WTC11 (cell line): ENCODE measurements at regions not wholly inside any gene's neighbourhood (a gene's known extent, or its start where the extent isn't known, plus 50 kb on each side); places are given as distances from the start of the nearest gene placed in this dataset.

Source experiments
- ATAC-seq: fragments of 200-7000 bp; cut with Tn5 transposase; 2 replicates; pipeline ENCODE4 v1.10.0; 2021; ENCODE audit warnings: mild to moderate bottlenecking, moderate library complexity
- CTCF ChIA-PET: fragments of 300-600 bp; sonication (Branson Sonifier 250); formaldehyde crosslinking; loops from one replicate; lab custom pipeline; 2021; ENCODE audit warnings: antibody characterized with exemption; lab: Charles Lee
- POLR2A ChIA-PET: fragments of 350-600 bp; sonication (Branson Sonifier 250); formaldehyde crosslinking; loops from one replicate; lab custom pipeline; 2021; ENCODE audit warnings: antibody characterized with exemption; lab: Charles Lee
- DNase-seq: peaks from one replicate; pipeline ENCODE4 v3.0.0; 2021; ENCODE audit warnings: low spot score
- H3K27ac Mint-ChIP-seq: 2 replicates; pipeline ENCODE4 v1.8.0; 2021; ENCODE audit warnings: mixed read lengths
- H3K27me3 Mint-ChIP-seq: 2 replicates; pipeline ENCODE4 v1.8.0; 2021; ENCODE audit warnings: low read depth, mild to moderate bottlenecking, moderate library complexity, mixed read lengths
- H3K36me3 Mint-ChIP-seq: 2 replicates; pipeline ENCODE4 v1.8.0; 2021; ENCODE audit warnings: mixed read lengths
- H3K4me1 Mint-ChIP-seq: 2 replicates; pipeline ENCODE4 v1.8.0; 2022; ENCODE audit warnings: mixed read lengths
- H3K4me3 Mint-ChIP-seq: 2 replicates; pipeline ENCODE4 v1.8.0; 2021; ENCODE audit warnings: mild to moderate bottlenecking, moderate library complexity, mixed read lengths
- H3K9me3 Mint-ChIP-seq: 2 replicates; pipeline ENCODE4 v1.8.0; 2021; ENCODE audit warnings: mixed read lengths
- ATF1 ChIP-seq: sonication (generic); formaldehyde crosslinking; IDR thresholded peaks from 2 replicates; pipeline ENCODE4 v1.8.1; 2023; ENCODE audit warnings: mild to moderate bottlenecking, moderate library complexity, missing genetic modification reagents
- JAZF1 ChIP-seq: fragments of 250-450 bp; sonication (Bioruptor Pico); IDR thresholded peaks from 2 replicates; pipeline ENCODE4 v1.9.0; 2021; ENCODE audit warnings: moderate library complexity, mild to moderate bottlenecking, inconsistent platforms
- KAT7 ChIP-seq: sonication (generic); formaldehyde crosslinking; IDR thresholded peaks from 2 replicates; pipeline ENCODE4 v1.8.1; 2023; ENCODE audit warnings: missing genetic modification reagents, mild to moderate bottlenecking, borderline replicate concordance
- OVOL2 ChIP-seq: fragments of 250-450 bp; sonication (Bioruptor Pico); IDR thresholded peaks from 2 replicates; pipeline ENCODE4 v1.9.0; 2021; ENCODE audit warnings: mild to moderate bottlenecking, borderline replicate concordance
- RORB ChIP-seq: fragments of 250-450 bp; sonication (Bioruptor Pico); IDR thresholded peaks from 2 replicates; pipeline ENCODE4 v1.9.0; 2021; ENCODE audit warnings: mild to moderate bottlenecking
- TCF7 ChIP-seq: sonication (generic); formaldehyde crosslinking; IDR thresholded peaks from 2 replicates; pipeline ENCODE4 v1.8.0; 2022; ENCODE audit warnings: mild to moderate bottlenecking, low read depth, missing genetic modification reagents, moderate library complexity
- TEAD1 ChIP-seq: sonication (generic); formaldehyde crosslinking; IDR thresholded peaks from 2 replicates; pipeline ENCODE4 v1.8.0; 2022; ENCODE audit warnings: mild to moderate bottlenecking, missing genetic modification reagents
- TEAD4 ChIP-seq: sonication (generic); formaldehyde crosslinking; IDR thresholded peaks from 2 replicates; pipeline ENCODE4 v1.8.0; 2022; ENCODE audit warnings: mild to moderate bottlenecking, missing genetic modification reagents
- ZNF138 ChIP-seq: sonication (generic); formaldehyde crosslinking; conservative IDR thresholded peaks from 2 replicates; pipeline ENCODE4 v1.8.1; 2022; ENCODE audit warnings: mild to moderate bottlenecking, moderate library complexity, missing genetic modification reagents
- ZNF219 ChIP-seq: sonication (generic); formaldehyde crosslinking; IDR thresholded peaks from 2 replicates; pipeline ENCODE4 v1.8.0; 2023; ENCODE audit warnings: missing genetic modification reagents, mild to moderate bottlenecking, borderline replicate concordance
- ZNF232 ChIP-seq: sonication (generic); formaldehyde crosslinking; IDR thresholded peaks from 2 replicates; pipeline ENCODE4 v1.8.0; 2022; ENCODE audit warnings: mild to moderate bottlenecking, missing genetic modification reagents
- ZNF317 ChIP-seq: sonication (generic); formaldehyde crosslinking; IDR thresholded peaks from 2 replicates; pipeline ENCODE4 v1.8.1; 2023; ENCODE audit warnings: low read depth, mild to moderate bottlenecking, moderate library complexity, missing genetic modification reagents, borderline replicate concordance
- TF ChIP-seq, protein P1 (sequence below): sonication (generic); formaldehyde crosslinking; IDR thresholded peaks from 2 replicates; pipeline ENCODE4 v1.8.1; 2022; ENCODE audit warnings: low read depth, missing genetic modification reagents, borderline replicate concordance
- TF ChIP-seq, protein P2 (sequence below): sonication (generic); formaldehyde crosslinking; IDR thresholded peaks from 2 replicates; pipeline ENCODE4 v1.8.1; 2023; ENCODE audit warnings: mild to moderate bottlenecking, missing genetic modification reagents
- TF ChIP-seq, protein P3 (sequence below): sonication (generic); formaldehyde crosslinking; IDR thresholded peaks from 2 replicates; pipeline ENCODE4 v1.8.1; 2023; ENCODE audit warnings: mild to moderate bottlenecking, missing genetic modification reagents
- TF ChIP-seq, protein P4 (sequence below): sonication (generic); formaldehyde crosslinking; IDR thresholded peaks from 2 replicates; pipeline ENCODE4 v1.8.0; 2022; ENCODE audit warnings: mild to moderate bottlenecking, missing genetic modification reagents
- TF ChIP-seq, protein P5 (sequence below): sonication (generic); formaldehyde crosslinking; IDR thresholded peaks from 2 replicates; pipeline ENCODE4 v1.8.1; 2022; ENCODE audit warnings: low read depth, mild to moderate bottlenecking, moderate library complexity, missing genetic modification reagents, borderline replicate concordance
- TF ChIP-seq, protein P6 (sequence below): sonication (generic); formaldehyde crosslinking; IDR thresholded peaks from 2 replicates; pipeline ENCODE4 v1.8.0; 2022; ENCODE audit warnings: mild to moderate bottlenecking, missing genetic modification reagents
- TF ChIP-seq, protein P7 (sequence below): sonication (generic); formaldehyde crosslinking; IDR thresholded peaks from 2 replicates; pipeline ENCODE4 v1.8.1; 2022; ENCODE audit warnings: mild to moderate bottlenecking, missing genetic modification reagents, moderate library complexity, borderline replicate concordance
- TF ChIP-seq, protein P8 (sequence below): fragments of 250-450 bp; sonication (Bioruptor Pico); IDR thresholded peaks from 2 replicates; pipeline ENCODE4 v1.9.0; 2021; ENCODE audit warnings: moderate library complexity, mild to moderate bottlenecking, inconsistent platforms, borderline replicate concordance
- TF ChIP-seq, protein P9 (sequence below): sonication (generic); formaldehyde crosslinking; IDR thresholded peaks from 2 replicates; pipeline ENCODE4 v1.8.0; 2023; ENCODE audit warnings: missing genetic modification reagents, mild to moderate bottlenecking, borderline replicate concordance

DNA sequence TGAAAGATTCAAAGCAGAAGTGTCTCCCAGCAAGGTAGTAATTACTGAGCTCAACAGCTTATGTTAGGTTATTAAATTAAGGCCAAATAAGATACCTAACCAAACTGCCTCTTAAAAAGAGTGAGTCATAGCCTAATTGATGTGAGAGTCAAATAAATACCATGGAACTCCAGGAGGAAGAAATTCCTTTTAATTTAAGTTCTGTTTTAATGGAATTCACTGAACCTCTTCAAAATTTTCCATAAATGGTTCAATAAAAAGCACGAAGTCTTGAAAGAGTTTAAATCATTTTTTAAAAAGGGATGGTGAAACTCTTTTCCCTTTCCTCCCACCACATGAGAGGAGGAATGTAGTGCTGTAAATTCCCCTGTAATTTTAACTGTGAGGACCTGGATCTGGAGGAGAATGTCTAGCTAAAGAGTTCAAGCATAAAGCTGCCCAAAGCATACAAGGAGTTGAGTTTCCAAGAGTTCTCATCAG, 180.8 kb upstream of the MMADHC start:
- Mint-ChIP-seq H3K4me1 (no peaks in the 10 kb centered on the region), H3K4me3 (no peak overlapping the region), H3K9me3 (0 out of 2 replicates have a peak, but pooled peaks cover 2% of the 10 kb centered on the region), H3K27me3 (no peaks in the 10 kb centered on the region), H3K36me3 (no peaks in the 10 kb centered on the region), H3K27ac (no peak overlapping the region)
- DNase-seq (no peak), ATAC-seq (no peak)
- TF ChIP-seq, protein P1, sequence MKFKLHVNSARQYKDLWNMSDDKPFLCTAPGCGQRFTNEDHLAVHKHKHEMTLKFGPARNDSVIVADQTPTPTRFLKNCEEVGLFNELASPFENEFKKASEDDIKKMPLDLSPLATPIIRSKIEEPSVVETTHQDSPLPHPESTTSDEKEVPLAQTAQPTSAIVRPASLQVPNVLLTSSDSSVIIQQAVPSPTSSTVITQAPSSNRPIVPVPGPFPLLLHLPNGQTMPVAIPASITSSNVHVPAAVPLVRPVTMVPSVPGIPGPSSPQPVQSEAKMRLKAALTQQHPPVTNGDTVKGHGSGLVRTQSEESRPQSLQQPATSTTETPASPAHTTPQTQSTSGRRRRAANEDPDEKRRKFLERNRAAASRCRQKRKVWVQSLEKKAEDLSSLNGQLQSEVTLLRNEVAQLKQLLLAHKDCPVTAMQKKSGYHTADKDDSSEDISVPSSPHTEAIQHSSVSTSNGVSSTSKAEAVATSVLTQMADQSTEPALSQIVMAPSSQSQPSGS (CRISPR knock-in tag): no peak
- TF ChIP-seq TEAD1 (no peak), RORB (no peak), TEAD4 (CRISPR knock-in tag) (no peak), OVOL2 (no peak), ZNF138 (no peak), JAZF1 (CRISPR knock-in tag) (no peak), ATF1 (no peak), ZNF317 (CRISPR knock-in tag) (no peak), ZNF219 (CRISPR knock-in tag) (no peak), TCF7 (CRISPR knock-in tag) (no peak)
- TF ChIP-seq, protein P2, sequence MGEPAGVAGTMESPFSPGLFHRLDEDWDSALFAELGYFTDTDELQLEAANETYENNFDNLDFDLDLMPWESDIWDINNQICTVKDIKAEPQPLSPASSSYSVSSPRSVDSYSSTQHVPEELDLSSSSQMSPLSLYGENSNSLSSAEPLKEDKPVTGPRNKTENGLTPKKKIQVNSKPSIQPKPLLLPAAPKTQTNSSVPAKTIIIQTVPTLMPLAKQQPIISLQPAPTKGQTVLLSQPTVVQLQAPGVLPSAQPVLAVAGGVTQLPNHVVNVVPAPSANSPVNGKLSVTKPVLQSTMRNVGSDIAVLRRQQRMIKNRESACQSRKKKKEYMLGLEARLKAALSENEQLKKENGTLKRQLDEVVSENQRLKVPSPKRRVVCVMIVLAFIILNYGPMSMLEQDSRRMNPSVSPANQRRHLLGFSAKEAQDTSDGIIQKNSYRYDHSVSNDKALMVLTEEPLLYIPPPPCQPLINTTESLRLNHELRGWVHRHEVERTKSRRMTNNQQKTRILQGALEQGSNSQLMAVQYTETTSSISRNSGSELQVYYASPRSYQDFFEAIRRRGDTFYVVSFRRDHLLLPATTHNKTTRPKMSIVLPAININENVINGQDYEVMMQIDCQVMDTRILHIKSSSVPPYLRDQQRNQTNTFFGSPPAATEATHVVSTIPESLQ: no peak
- TF ChIP-seq, protein P3, sequence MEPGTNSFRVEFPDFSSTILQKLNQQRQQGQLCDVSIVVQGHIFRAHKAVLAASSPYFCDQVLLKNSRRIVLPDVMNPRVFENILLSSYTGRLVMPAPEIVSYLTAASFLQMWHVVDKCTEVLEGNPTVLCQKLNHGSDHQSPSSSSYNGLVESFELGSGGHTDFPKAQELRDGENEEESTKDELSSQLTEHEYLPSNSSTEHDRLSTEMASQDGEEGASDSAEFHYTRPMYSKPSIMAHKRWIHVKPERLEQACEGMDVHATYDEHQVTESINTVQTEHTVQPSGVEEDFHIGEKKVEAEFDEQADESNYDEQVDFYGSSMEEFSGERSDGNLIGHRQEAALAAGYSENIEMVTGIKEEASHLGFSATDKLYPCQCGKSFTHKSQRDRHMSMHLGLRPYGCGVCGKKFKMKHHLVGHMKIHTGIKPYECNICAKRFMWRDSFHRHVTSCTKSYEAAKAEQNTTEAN (CRISPR knock-in tag): no peak
- TF ChIP-seq, protein P4, sequence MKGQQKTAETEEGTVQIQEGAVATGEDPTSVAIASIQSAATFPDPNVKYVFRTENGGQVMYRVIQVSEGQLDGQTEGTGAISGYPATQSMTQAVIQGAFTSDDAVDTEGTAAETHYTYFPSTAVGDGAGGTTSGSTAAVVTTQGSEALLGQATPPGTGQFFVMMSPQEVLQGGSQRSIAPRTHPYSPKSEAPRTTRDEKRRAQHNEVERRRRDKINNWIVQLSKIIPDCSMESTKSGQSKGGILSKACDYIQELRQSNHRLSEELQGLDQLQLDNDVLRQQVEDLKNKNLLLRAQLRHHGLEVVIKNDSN (CRISPR knock-in tag): no peak
- TF ChIP-seq, protein P5, sequence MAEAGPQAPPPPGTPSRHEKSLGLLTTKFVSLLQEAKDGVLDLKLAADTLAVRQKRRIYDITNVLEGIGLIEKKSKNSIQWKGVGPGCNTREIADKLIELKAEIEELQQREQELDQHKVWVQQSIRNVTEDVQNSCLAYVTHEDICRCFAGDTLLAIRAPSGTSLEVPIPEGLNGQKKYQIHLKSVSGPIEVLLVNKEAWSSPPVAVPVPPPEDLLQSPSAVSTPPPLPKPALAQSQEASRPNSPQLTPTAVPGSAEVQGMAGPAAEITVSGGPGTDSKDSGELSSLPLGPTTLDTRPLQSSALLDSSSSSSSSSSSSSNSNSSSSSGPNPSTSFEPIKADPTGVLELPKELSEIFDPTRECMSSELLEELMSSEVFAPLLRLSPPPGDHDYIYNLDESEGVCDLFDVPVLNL (CRISPR knock-in tag): no peak
- TF ChIP-seq, protein P6, sequence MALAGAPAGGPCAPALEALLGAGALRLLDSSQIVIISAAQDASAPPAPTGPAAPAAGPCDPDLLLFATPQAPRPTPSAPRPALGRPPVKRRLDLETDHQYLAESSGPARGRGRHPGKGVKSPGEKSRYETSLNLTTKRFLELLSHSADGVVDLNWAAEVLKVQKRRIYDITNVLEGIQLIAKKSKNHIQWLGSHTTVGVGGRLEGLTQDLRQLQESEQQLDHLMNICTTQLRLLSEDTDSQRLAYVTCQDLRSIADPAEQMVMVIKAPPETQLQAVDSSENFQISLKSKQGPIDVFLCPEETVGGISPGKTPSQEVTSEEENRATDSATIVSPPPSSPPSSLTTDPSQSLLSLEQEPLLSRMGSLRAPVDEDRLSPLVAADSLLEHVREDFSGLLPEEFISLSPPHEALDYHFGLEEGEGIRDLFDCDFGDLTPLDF: no peak
- TF ChIP-seq, protein P7, sequence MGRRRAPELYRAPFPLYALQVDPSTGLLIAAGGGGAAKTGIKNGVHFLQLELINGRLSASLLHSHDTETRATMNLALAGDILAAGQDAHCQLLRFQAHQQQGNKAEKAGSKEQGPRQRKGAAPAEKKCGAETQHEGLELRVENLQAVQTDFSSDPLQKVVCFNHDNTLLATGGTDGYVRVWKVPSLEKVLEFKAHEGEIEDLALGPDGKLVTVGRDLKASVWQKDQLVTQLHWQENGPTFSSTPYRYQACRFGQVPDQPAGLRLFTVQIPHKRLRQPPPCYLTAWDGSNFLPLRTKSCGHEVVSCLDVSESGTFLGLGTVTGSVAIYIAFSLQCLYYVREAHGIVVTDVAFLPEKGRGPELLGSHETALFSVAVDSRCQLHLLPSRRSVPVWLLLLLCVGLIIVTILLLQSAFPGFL: no peak
- ChIA-PET CTCF (interaction anchor here (0.5 kb wide), 1 partner anchor 497 kb away, joined by 3 read pairs; no protein-coding TSS in a partner anchor), POLR2A (no interaction called here)

DNA sequence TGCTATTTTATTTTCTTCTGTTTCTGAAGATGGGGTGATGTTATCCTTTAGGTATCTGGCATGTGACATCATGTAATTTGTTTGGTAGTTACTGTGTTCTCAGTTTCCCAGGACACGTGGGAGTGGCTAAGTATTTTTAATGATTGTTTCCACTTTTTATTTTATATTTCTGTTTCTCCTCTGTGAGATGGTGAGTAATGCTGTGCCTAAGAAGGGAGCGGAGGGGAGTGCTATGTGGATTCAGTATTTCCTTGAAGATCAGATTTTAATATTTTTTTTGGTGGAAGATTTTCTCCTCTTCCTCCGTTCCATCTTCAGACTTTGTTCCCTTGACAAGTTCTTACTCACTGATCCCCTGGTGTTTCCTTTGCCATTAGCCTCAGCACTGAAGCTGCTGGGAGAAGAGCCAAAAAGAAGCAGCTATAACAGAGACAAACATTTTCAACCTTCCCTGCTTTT, 180.0 kb upstream of the MMADHC start:
- Mint-ChIP-seq H3K27me3 (no peaks in the 10 kb centered on the region), H3K27ac (no peak overlapping the region), H3K4me1 (no peaks in the 10 kb centered on the region), H3K9me3 (0 out of 2 replicates have a peak, but pooled peaks cover 2% of the 10 kb centered on the region), H3K4me3 (no peak overlapping the region), H3K36me3 (no peaks in the 10 kb centered on the region)
- CTCF ChIA-PET: no interaction called here
- POLR2A ChIA-PET: no interaction called here
- ATAC-seq (no peak), DNase-seq (no peak)
- TF ChIP-seq KAT7 (CRISPR knock-in tag) (no peak), ZNF232 (CRISPR knock-in tag) (no peak), ZNF138 (no peak)
- TF ChIP-seq, protein P8, sequence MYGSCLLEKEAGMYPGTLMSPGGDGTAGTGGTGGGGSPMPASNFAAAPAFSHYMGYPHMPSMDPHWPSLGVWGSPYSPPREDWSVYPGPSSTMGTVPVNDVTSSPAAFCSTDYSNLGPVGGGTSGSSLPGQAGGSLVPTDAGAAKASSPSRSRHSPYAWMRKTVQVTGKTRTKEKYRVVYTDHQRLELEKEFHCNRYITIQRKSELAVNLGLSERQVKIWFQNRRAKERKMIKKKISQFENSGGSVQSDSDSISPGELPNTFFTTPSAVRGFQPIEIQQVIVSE (CRISPR knock-in tag): no peak
- TF ChIP-seq, protein P9, sequence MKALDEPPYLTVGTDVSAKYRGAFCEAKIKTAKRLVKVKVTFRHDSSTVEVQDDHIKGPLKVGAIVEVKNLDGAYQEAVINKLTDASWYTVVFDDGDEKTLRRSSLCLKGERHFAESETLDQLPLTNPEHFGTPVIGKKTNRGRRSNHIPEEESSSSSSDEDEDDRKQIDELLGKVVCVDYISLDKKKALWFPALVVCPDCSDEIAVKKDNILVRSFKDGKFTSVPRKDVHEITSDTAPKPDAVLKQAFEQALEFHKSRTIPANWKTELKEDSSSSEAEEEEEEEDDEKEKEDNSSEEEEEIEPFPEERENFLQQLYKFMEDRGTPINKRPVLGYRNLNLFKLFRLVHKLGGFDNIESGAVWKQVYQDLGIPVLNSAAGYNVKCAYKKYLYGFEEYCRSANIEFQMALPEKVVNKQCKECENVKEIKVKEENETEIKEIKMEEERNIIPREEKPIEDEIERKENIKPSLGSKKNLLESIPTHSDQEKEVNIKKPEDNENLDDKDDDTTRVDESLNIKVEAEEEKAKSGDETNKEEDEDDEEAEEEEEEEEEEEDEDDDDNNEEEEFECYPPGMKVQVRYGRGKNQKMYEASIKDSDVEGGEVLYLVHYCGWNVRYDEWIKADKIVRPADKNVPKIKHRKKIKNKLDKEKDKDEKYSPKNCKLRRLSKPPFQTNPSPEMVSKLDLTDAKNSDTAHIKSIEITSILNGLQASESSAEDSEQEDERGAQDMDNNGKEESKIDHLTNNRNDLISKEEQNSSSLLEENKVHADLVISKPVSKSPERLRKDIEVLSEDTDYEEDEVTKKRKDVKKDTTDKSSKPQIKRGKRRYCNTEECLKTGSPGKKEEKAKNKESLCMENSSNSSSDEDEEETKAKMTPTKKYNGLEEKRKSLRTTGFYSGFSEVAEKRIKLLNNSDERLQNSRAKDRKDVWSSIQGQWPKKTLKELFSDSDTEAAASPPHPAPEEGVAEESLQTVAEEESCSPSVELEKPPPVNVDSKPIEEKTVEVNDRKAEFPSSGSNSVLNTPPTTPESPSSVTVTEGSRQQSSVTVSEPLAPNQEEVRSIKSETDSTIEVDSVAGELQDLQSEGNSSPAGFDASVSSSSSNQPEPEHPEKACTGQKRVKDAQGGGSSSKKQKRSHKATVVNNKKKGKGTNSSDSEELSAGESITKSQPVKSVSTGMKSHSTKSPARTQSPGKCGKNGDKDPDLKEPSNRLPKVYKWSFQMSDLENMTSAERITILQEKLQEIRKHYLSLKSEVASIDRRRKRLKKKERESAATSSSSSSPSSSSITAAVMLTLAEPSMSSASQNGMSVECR (CRISPR knock-in tag): no peak
